IgD-negative memory B cell (primary cell): ENCODE measurements at regions not wholly inside any gene's neighbourhood (a gene's known extent, or its start where the extent isn't known, plus 50 kb on each side); places are given as distances from the start of the nearest gene placed in this dataset.
A peak's percentile ranks its signal among the peaks of the same experiment; 100 is the strongest.

Experiments
- H3K27ac Mint-ChIP-seq, 3 donors: one replicate each; pipeline ENCODE4 v1.8.0; 2020 to 2022; ENCODE audit warnings: mild to moderate bottlenecking in 3 of 3, mixed read lengths in 3 of 3, moderate library complexity in 1 of 3
- H3K27me3 Mint-ChIP-seq: one replicate; pipeline ENCODE4 v1.8.0; 2021; ENCODE audit warnings: mixed read lengths
- H3K36me3 Mint-ChIP-seq: one replicate; pipeline ENCODE4 v1.8.0; 2020; ENCODE audit warnings: mild to moderate bottlenecking, mixed read lengths
- H3K4me1 Mint-ChIP-seq, 3 donors: one replicate each; pipeline ENCODE4 v1.8.0; 2020 to 2022; ENCODE audit warnings: mixed read lengths in 3 of 3, mild to moderate bottlenecking in 1 of 3
- H3K4me3 Mint-ChIP-seq, 4 donors: one replicate each; pipeline ENCODE4 v1.8.0; 2020 to 2022; ENCODE audit warnings: mild to moderate bottlenecking in 4 of 4, mixed read lengths in 4 of 4, moderate library complexity in 3 of 4
- H3K9me3 Mint-ChIP-seq, 3 donors: one replicate each; pipeline ENCODE4 v1.8.0; 2020 to 2021; ENCODE audit warnings: mixed read lengths in 3 of 3, mild to moderate bottlenecking in 1 of 3

DNA sequence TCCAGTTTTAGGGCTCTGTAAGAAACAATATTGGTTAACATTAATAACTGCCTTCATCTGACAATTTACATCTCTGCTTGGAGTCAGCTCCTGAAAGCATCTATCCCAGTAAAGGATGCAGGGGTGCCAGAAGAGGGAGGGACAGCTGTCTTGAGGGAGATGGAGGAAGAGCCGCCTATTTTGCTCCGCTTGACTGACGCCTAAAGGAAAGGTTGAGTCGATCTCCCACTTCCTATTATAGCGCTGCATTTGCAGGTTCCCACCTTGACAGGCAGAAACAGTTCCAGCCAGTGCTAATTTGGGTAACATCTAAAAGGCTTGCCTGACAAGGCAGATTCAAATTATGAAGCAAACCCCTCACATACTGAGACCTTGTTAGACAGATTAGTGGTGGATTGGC lies 374.6 kb downstream of the SPATA31D1 start:
- H3K4me1 Mint-ChIP-seq: peaks cover 0 to 1% (median 0%) of the 10 kb centered on the region in 3 donors
- no peaks in the 10 kb centered on the region for H3K27me3 Mint-ChIP-seq
- H3K27ac Mint-ChIP-seq: no peak overlapping the region
- no peaks in the 10 kb centered on the region for H3K36me3 Mint-ChIP-seq
- no peak overlapping the region for H3K4me3 Mint-ChIP-seq
- H3K9me3 Mint-ChIP-seq: no peaks in the 10 kb centered on the region

DNA sequence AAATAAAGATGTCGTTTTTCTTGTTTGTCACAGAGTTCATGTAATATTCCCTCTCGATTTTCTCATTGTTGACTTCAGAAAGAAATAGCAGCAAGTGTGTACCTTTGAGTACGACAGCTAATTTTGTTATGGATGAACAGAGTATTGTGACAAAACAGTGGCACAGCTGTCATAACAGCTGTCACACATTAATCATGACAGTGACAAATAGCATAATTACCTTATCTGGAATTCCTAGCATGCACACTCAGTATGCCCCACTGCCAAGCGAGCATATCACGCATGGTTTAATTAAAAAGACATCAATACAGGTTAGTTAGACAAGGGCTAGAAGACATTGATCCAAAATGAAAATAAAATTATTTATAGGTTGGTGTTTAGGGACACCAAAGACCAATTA lies 375.1 kb downstream of the SPATA31D1 start:
- Mint-ChIP-seq H3K4me3 (no peak overlapping the region), H3K27ac (no peak overlapping the region), H3K9me3 (no peaks in the 10 kb centered on the region), H3K4me1 (no peaks in the 10 kb centered on the region), H3K36me3 (no peaks in the 10 kb centered on the region), H3K27me3 (no peaks in the 10 kb centered on the region)

DNA sequence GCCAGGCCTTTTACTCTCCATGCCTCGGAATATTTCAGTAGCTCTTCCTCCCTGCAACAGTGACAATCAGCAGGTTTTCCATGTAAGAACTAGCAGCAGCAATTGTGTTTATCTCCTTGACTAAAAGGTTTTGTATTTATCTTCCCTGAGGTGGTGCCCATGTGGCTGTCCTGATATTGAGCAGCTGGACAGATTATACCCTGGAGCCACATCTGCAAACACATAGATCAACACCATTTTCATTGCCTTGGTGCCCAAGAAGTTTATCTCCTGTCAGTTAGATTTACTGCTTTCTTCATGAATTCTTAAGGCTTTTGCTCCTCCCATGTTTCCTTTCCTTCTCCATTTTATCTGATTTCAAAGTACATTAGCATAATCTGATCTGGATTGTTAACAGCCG lies 378.4 kb downstream of the SPATA31D1 start:
- H3K4me3 Mint-ChIP-seq: no peak overlapping the region
- H3K4me1 Mint-ChIP-seq: peaks cover 0 to 2% (median 0%) of the 10 kb centered on the region in 3 donors
- no peaks in the 10 kb centered on the region for H3K27me3 Mint-ChIP-seq
- no peaks in the 10 kb centered on the region for H3K9me3 Mint-ChIP-seq
- H3K36me3 Mint-ChIP-seq: no peaks in the 10 kb centered on the region
- H3K27ac Mint-ChIP-seq: no peak overlapping the region

DNA sequence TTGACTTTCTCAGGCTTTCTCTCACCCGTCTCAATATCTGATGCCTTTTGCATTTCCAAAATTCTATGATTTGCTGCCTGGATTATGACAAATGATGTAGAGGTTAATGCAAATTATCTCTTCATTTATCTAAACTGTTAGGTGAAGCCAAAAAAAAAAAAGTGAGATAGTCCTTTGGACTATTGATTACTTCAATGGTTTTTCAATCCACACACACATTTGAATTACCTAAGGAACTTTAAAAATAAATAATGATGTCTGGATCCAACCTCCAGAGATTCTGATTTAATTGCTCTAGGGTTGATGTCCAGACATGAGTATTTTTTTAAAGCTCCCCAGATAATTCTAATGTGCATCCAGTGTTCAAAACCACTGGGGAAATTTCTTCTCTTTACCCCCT lies 379.4 kb downstream of the SPATA31D1 start:
- no peaks in the 10 kb centered on the region for H3K9me3 Mint-ChIP-seq
- no peak overlapping the region for H3K4me3 Mint-ChIP-seq
- H3K4me1 Mint-ChIP-seq: peaks cover 0 to 2% (median 0%) of the 10 kb centered on the region in 3 donors
- H3K27ac Mint-ChIP-seq: no peak overlapping the region
- no peaks in the 10 kb centered on the region for H3K27me3 Mint-ChIP-seq
- H3K36me3 Mint-ChIP-seq: no peaks in the 10 kb centered on the region

DNA sequence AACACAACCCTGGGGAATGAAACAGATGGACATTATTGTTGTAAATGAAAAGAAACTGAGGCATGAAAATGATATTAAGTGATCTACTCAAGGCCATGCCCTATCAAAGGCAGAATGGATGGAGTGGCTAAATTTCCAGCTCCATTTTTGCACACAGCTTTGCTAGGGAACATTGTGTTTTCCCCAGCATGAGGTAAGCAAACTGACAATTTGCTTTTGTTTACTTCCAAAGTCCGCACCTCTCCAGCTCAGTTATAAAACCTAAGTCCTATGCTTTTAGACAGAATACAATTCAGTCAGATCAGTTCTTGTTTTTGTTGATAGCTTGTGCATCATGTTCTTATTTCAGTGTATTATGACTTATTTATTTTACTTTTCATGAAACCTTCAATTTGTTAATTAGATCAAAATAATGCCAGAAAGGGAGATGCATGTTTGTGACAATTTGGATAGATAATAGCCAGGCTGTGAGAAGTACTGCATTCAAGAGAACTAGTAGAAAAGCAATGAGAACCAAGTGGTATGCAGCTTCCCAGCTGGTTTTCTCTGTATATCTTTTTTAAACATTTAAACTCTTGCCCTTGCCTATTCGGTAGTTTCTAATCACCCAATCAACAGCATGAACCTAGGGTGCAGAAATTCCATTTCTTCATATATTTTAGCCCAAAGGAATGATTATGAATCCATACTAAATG lies 380.8 kb downstream of the SPATA31D1 start:
- Mint-ChIP-seq H3K27me3 (no peaks in the 10 kb centered on the region), H3K27ac (no peak overlapping the region), H3K9me3 (peaks cover 0 to 5% (median 2%) of the 10 kb centered on the region in 3 donors), H3K36me3 (no peaks in the 10 kb centered on the region), H3K4me3 (no peak overlapping the region), H3K4me1 (peaks cover 0 to 2% (median 0%) of the 10 kb centered on the region in 3 donors)

DNA sequence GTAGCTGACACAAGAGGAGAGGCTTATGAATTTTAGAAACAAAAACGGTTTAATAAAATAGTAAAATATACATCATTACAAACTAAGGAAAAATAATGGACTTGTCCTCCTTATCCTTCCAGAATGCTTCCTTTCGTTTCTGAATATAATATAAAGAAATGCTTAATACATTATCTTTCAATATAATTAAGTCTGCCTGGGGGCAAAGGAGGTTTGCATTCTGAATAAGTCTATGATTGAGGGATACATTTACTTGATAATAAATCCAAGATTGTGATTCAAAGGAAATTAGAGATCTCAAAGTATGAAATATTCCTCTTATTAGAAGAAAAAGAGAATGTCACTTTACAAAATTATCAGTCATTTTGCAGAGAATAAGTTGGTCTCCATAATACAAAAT lies 386.5 kb downstream of the SPATA31D1 start:
- no peaks in the 10 kb centered on the region for H3K27me3 Mint-ChIP-seq
- no peak overlapping the region for H3K4me3 Mint-ChIP-seq
- peaks cover 3 to 5% (median 5%) of the 10 kb centered on the region in 3 donors for H3K9me3 Mint-ChIP-seq
- H3K4me1 Mint-ChIP-seq: peaks cover 0 to 2% (median 0%) of the 10 kb centered on the region in 3 donors
- no peaks in the 10 kb centered on the region for H3K36me3 Mint-ChIP-seq
- no peak overlapping the region for H3K27ac Mint-ChIP-seq

DNA sequence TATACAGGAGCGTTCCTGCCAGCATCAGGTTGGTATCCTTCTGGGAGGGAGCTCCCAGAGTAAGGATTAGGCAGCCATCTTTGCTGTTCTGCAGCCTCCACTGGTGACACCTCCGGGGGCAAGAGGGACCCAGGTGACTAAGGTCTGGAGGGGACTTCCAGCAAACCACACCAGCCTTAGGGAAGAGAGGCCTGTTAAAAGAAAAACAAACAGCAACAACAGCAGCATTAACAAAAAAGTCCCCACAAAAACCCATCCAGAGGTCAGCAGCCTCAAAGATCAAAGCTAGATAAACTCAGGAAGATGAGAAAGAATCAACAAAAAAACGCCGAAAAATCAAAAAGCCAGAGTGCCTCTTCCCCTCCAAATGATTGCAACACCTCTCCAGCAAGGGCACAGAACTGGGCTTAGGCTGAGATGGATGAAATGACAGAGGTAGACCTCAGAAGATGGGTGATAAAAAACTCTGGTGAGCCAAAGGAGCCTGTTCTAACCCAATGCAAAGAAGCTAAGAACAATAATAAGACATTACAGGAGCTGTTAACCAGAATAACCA lies 388.2 kb downstream of the SPATA31D1 start:
- H3K4me3 Mint-ChIP-seq: no peak overlapping the region
- H3K4me1 Mint-ChIP-seq: no peaks in the 10 kb centered on the region
- no peaks in the 10 kb centered on the region for H3K27me3 Mint-ChIP-seq
- no peaks in the 10 kb centered on the region for H3K36me3 Mint-ChIP-seq
- peaks cover 3 to 9% (median 5%) of the 10 kb centered on the region in 3 donors for H3K9me3 Mint-ChIP-seq
- peak overlapping the region in 1 of 3 donors; percentile 11 for H3K27ac Mint-ChIP-seq

DNA sequence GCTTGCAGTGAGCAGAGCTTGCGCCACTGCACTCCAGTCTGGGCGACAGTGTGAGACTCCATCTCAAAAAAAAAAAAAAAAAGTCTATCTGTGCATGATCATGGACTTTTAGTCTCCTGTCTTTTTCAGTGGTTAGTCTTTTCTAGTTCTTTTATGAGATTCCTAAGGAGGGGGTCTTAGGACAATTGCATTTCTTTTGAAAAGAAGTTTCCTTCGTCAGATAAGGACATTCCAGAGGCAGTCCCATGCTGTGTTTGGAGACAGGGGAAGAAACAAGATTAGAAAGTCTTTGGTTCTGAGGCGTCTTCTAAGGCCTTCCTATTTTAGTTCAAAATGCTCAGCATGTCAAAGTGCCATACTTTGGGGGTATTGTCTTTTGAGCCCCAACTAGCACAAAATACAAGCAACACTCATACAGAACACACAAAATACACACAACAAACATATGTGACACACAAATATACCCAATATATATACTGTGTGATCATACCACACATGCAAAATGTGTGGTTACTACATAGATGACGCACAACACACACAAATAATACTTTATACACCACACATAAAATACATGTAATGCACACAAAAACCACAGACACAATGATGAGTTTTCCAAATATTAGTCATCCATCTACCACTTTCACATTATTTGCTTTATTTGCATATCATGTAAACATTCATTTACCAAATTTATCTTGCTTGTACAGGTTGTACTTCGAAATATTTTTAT lies 394.5 kb downstream of the SPATA31D1 start:
- Mint-ChIP-seq H3K9me3 (peaks cover 0 to 5% (median 0%) of the 10 kb centered on the region in 3 donors), H3K4me1 (peaks cover 0 to 2% (median 0%) of the 10 kb centered on the region in 3 donors), H3K4me3 (no peak overlapping the region), H3K27ac (no peak overlapping the region), H3K27me3 (no peaks in the 10 kb centered on the region), H3K36me3 (peaks cover 4% of the 10 kb centered on the region)

DNA sequence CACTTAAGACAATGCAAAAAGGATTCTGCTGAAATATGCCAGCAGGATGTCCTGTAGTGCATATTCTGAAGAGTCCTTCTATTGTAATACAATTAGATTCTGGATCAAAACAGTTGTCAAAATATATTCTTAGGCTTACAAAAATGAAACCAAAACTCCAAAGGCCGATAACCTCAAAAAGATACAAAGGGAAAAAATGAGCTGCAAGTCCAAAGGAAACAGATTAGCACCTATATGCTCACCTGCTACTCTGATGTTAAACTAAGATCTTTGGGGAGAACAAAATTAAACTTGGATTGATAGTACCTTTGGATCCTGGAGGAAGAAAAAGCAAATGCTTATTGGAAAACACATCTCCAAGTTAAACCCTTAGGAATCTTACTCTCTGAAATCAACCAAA lies 397.1 kb downstream of the SPATA31D1 start:
- peaks cover 7% of the 10 kb centered on the region for H3K36me3 Mint-ChIP-seq
- H3K27ac Mint-ChIP-seq: no peak overlapping the region
- peaks cover 0 to 2% (median 0%) of the 10 kb centered on the region in 3 donors for H3K4me1 Mint-ChIP-seq
- no peak overlapping the region for H3K4me3 Mint-ChIP-seq
- no peaks in the 10 kb centered on the region for H3K27me3 Mint-ChIP-seq
- H3K9me3 Mint-ChIP-seq: peaks cover 0 to 3% (median 3%) of the 10 kb centered on the region in 3 donors

DNA sequence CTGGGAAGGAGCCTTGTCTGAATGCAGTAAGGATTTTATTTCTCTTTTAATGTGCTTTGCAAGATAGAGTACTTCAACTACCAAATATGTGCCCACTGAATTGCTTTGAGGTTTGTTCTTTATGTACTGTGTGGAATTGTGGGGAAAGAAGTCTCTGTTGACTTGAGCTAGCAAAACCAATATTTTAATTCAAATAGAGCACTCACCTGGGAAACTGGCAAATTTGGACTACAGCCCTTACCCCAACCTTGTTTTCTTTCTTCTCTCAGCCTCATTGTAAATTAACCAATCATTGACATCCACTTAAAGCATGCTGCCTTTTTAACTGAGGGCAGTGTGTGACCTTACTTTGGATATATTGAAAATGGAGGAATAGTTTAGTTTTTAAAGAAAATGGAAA lies 409.0 kb downstream of the SPATA31D1 start:
- Mint-ChIP-seq H3K4me3 (no peak overlapping the region), H3K9me3 (peaks cover 0 to 3% (median 3%) of the 10 kb centered on the region in 3 donors), H3K36me3 (peaks cover 2% of the 10 kb centered on the region), H3K4me1 (no peaks in the 10 kb centered on the region), H3K27ac (no peak overlapping the region), H3K27me3 (peaks cover 3% of the 10 kb centered on the region)

DNA sequence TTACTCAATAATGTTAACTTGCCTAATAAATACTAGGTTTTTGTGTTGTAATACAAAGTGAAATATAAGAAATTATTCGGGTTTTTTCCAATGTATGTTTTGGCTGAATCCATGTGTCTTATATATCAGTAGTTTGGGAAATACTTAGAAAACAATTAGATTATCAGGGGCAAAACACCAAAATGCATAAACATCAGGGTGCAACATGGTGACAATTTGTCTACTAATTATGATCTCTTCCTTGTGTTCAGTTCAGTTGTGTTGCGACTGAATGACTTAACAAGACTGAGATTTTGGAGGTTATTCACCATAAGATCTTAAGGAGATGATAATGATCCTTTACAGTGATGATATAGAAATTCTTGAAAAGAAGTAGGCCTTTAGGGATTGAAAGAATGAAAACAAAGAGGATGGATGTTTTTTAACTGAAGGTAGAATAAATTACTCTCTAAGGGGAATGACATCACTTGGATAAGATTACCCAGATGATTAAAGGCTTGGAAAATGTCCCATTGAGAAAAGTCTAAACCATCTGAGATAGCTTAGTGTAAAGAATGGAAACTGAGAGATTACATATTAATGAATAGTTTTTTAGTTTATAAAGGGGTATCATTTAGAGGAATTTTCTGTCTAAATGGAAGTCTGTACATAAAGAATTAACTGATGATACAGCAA lies 415.8 kb downstream of the SPATA31D1 start:
- H3K27me3 Mint-ChIP-seq: no peaks in the 10 kb centered on the region
- H3K36me3 Mint-ChIP-seq: peaks cover 1% of the 10 kb centered on the region
- no peak overlapping the region for H3K27ac Mint-ChIP-seq
- no peaks in the 10 kb centered on the region for H3K4me1 Mint-ChIP-seq
- H3K4me3 Mint-ChIP-seq: no peak overlapping the region
- peaks cover 0 to under 1% (median 0%) of the 10 kb centered on the region in 3 donors for H3K9me3 Mint-ChIP-seq

DNA sequence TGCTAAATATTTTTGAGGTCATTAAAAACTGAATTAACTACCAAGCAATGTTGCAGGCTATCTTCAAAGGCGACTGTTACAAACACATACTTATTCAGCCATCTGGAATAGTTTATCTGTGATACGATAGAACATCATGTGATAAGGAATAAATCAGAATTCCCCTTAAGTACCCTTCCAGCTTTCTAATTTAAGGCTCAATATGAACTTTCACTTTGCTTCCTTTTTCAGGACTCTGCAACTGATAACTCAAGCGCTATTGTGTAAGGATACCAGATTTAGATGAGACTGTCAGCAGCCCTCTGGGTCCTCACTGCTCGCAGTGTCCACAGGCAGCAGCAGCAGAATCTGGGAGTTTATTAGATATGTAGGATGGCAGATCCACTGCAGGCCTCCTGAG lies 416.3 kb downstream of the SPATA31D1 start:
- no peak overlapping the region for H3K4me3 Mint-ChIP-seq
- no peaks in the 10 kb centered on the region for H3K4me1 Mint-ChIP-seq
- H3K36me3 Mint-ChIP-seq: peaks cover 1% of the 10 kb centered on the region
- no peaks in the 10 kb centered on the region for H3K9me3 Mint-ChIP-seq
- H3K27me3 Mint-ChIP-seq: no peaks in the 10 kb centered on the region
- no peak overlapping the region for H3K27ac Mint-ChIP-seq

DNA sequence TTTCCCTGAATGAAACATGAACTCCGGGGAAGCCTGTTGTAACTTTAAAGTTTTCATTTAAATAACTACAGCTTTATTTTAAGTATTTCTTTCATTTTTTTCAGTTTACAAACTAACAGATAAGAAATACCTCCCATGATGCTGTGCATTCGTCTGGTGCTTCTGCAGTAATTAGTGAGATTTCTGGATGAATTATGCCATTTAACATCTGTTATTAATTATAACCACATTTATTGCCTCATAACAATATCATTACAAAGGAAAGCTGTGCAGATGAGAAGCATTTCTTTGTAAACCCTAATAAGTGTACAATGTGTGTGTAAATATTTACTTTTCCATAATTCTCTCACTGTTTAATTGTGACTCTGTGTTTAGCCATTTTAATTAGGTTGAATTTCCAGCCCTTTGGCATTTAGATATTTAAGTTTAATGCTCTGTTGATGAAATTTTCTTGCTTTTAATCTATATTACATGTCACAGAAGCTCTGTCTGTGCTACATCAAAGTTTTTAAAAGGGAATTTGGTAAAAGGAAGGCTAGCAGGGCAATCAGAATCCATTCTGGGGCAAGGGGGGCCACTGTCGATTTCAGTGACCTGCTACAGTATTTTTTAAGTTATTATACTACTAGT lies 418.0 kb downstream of the SPATA31D1 start:
- H3K4me1 Mint-ChIP-seq: no peaks in the 10 kb centered on the region
- no peak overlapping the region for H3K27ac Mint-ChIP-seq
- no peaks in the 10 kb centered on the region for H3K9me3 Mint-ChIP-seq
- peaks cover 1% of the 10 kb centered on the region for H3K36me3 Mint-ChIP-seq
- H3K4me3 Mint-ChIP-seq: no peak overlapping the region
- H3K27me3 Mint-ChIP-seq: no peaks in the 10 kb centered on the region

DNA sequence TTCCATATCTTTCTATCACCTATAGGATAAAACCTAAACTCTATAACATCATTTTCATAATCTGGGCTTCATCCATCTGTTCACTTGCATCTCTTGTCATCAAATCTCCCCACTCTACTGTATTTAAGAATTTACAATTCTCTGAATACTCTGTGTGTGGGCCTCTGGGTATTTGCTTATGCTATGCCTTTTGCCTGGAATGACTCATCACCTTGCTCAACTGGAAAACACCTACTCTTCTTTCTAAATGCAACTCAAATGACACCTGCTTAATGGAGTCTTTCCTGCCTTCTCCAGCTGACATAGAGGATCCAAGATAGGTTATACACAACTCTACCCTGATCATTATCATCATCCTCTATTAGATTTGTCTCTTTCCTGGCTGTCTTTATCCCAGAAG lies 421.7 kb downstream of the SPATA31D1 start:
- Mint-ChIP-seq H3K27ac (no peak overlapping the region), H3K9me3 (peaks cover 0 to 8% (median 5%) of the 10 kb centered on the region in 3 donors), H3K4me3 (no peak overlapping the region), H3K36me3 (peaks cover 1% of the 10 kb centered on the region), H3K27me3 (no peaks in the 10 kb centered on the region), H3K4me1 (no peaks in the 10 kb centered on the region)

DNA sequence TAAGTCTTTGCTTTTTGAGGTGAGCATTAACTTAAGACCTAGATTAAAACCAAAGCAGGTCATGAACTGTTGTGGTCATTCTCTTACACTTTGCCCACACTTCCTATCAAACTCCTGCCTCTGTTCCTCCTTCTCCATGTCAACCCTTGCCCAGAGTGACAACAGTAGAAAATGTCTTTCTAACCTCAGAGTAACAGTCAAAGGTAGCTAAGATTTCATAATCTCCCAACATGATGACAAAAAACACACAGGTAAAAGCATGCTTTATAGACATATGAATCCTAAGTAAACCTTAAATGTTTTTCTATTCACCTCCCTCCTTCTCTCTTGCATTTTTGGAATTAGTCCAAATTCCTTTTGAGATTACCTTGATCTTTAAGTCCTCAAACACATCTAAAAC lies 422.3 kb downstream of the SPATA31D1 start:
- Mint-ChIP-seq H3K36me3 (peaks cover 1% of the 10 kb centered on the region), H3K9me3 (peaks cover 0 to 8% (median 5%) of the 10 kb centered on the region in 3 donors), H3K4me1 (no peaks in the 10 kb centered on the region), H3K27ac (no peak overlapping the region), H3K4me3 (no peak overlapping the region), H3K27me3 (no peaks in the 10 kb centered on the region)
